Muscle of leg (tissue), 3 donors: ENCODE measurements at regions not wholly inside any gene's neighbourhood (a gene's known extent, or its start where the extent isn't known, plus 50 kb on each side); places are given as distances from the start of the nearest gene placed in this dataset.
A peak's percentile ranks its signal among the peaks of the same experiment; 100 is the strongest.

Experiments
- DNase-seq: peaks from one replicate; pipeline ENCODE4 v3.0.0; 2013
- H3K27ac ChIP-seq: one replicate; pipeline ENCODE4 v1.5.1; 2013; ENCODE audit warnings: mild to moderate bottlenecking, low read length, control low read depth
- H3K27me3 ChIP-seq: one replicate; pipeline ENCODE4 v1.6.1; 2013; ENCODE audit warnings: low read length; ENCODE audit not compliant: control insufficient read depth, insufficient read depth
- H3K36me3 ChIP-seq: one replicate; pipeline ENCODE4 v1.6.1; 2013; ENCODE audit warnings: low read length; ENCODE audit not compliant: control insufficient read depth, insufficient read depth
- H3K4me1 ChIP-seq: one replicate; pipeline ENCODE4 v1.6.1; 2013; ENCODE audit warnings: low read length; ENCODE audit not compliant: control insufficient read depth, insufficient read depth
- H3K4me3 ChIP-seq: one replicate; pipeline ENCODE4 v1.5.1; 2013; ENCODE audit warnings: low read length, control low read depth
- H3K9me3 ChIP-seq: replicated peaks from 2 replicates; pipeline ENCODE4 v1.6.1; 2013; ENCODE audit warnings: low read depth, low read length; ENCODE audit not compliant: control insufficient read depth
- WGBS: methylation state at CpG from one replicate; pipeline ENCODE4 v1.1.5; 2013; ENCODE audit warnings: missing lambda C conversion rate; ENCODE audit not compliant: insufficient coverage; 5-methylcytosine and 5-hydroxymethylcytosine counted together

- DNase-seq: peak; percentile 71
- 35% methylated on average over 4 of the region's 5 CpGs for WGBS
- Histone ChIP-seq H3K9me3 (no peaks in the 10 kb centered on the region), H3K27me3 (no peaks in the 10 kb centered on the region), H3K4me3 (no peak overlapping the region), H3K4me1 (peaks cover 7% of the 10 kb centered on the region), H3K36me3 (no peaks in the 10 kb centered on the region), H3K27ac (peak overlapping the region; percentile 57)
Measured at GRCh38 chr2:173739006-173739405, 226.2 kb downstream of the SP3 start.

GRCh38 chr2:173740639-173741038, 224.5 kb downstream of the SP3 start:
- 100% methylated on average over 1 of the region's 5 CpGs for WGBS
- H3K27ac ChIP-seq: no peak overlapping the region
- H3K4me3 ChIP-seq: no peak overlapping the region
- no peaks in the 10 kb centered on the region for H3K36me3 ChIP-seq
- H3K4me1 ChIP-seq: peaks cover 7% of the 10 kb centered on the region
- no peaks in the 10 kb centered on the region for H3K9me3 ChIP-seq
- no peaks in the 10 kb centered on the region for H3K27me3 ChIP-seq
- no peak for DNase-seq

- no peak overlapping the region for H3K27ac ChIP-seq
- no peak overlapping the region for H3K4me3 ChIP-seq
- DNase-seq: peak; percentile 36
- no peaks in the 10 kb centered on the region for H3K9me3 ChIP-seq
- no peaks in the 10 kb centered on the region for H3K27me3 ChIP-seq
- H3K36me3 ChIP-seq: no peaks in the 10 kb centered on the region
- H3K4me1 ChIP-seq: peaks cover 8% of the 10 kb centered on the region
- 82% methylated on average over 2 of the region's 2 CpGs for WGBS
Measured at GRCh38 chr2:173741759-173742158, 223.4 kb downstream of the SP3 start.

GRCh38 chr2:173747035-173747434, 218.1 kb downstream of the SP3 start:
- Histone ChIP-seq H3K36me3 (no peaks in the 10 kb centered on the region), H3K9me3 (no peaks in the 10 kb centered on the region), H3K4me1 (peaks cover 12% of the 10 kb centered on the region), H3K27ac (no peak overlapping the region), H3K27me3 (no peaks in the 10 kb centered on the region), H3K4me3 (no peak overlapping the region)
- 85% methylated on average over 6 of the region's 6 CpGs for WGBS
- peak; percentile 35 for DNase-seq

GRCh38 chr2:173749315-173749714, 215.9 kb downstream of the SP3 start:
- Histone ChIP-seq H3K27me3 (no peaks in the 10 kb centered on the region), H3K36me3 (no peaks in the 10 kb centered on the region), H3K4me3 (no peak overlapping the region), H3K27ac (no peak overlapping the region), H3K9me3 (no peaks in the 10 kb centered on the region), H3K4me1 (peaks cover 12% of the 10 kb centered on the region)
- DNase-seq: peak; percentile 73
- WGBS: no CpG with 5 or more reads among the region's 2 CpGs

GRCh38 chr2:173750353-173750801, 214.8 kb downstream of the SP3 start:
- Histone ChIP-seq H3K9me3 (no peaks in the 10 kb centered on the region), H3K4me1 (peaks cover 12% of the 10 kb centered on the region), H3K4me3 (no peak overlapping the region), H3K27me3 (no peaks in the 10 kb centered on the region), H3K36me3 (no peaks in the 10 kb centered on the region), H3K27ac (no peak overlapping the region)
- 11% methylated on average over 3 of the region's 7 CpGs for WGBS
- peak; percentile 81 for DNase-seq

GRCh38 chr2:173750831-173751230, 214.3 kb downstream of the SP3 start:
- Histone ChIP-seq H3K27me3 (no peaks in the 10 kb centered on the region), H3K4me1 (peaks cover 12% of the 10 kb centered on the region), H3K4me3 (no peak overlapping the region), H3K36me3 (no peaks in the 10 kb centered on the region), H3K9me3 (no peaks in the 10 kb centered on the region), H3K27ac (no peak overlapping the region)
- DNase-seq: no peak
- 57% methylated on average over 4 of the region's 4 CpGs for WGBS

- Histone ChIP-seq H3K36me3 (no peaks in the 10 kb centered on the region), H3K9me3 (no peaks in the 10 kb centered on the region), H3K27ac (no peak overlapping the region), H3K27me3 (no peaks in the 10 kb centered on the region), H3K4me1 (peaks cover 12% of the 10 kb centered on the region), H3K4me3 (no peak overlapping the region)
- no peak for DNase-seq
- 83% methylated on average over 4 of the region's 9 CpGs for WGBS
Measured at GRCh38 chr2:173751245-173751975, 213.8 kb downstream of the SP3 start.

GRCh38 chr2:173752152-173752551, 213.0 kb downstream of the SP3 start:
- H3K27me3 ChIP-seq: no peaks in the 10 kb centered on the region
- H3K4me3 ChIP-seq: no peak overlapping the region
- no peaks in the 10 kb centered on the region for H3K36me3 ChIP-seq
- H3K9me3 ChIP-seq: no peaks in the 10 kb centered on the region
- H3K4me1 ChIP-seq: peaks cover 10% of the 10 kb centered on the region
- no peak for DNase-seq
- WGBS: no CpG with 5 or more reads among the region's 1 CpG
- no peak overlapping the region for H3K27ac ChIP-seq

GRCh38 chr2:173753441-173753840, 211.7 kb downstream of the SP3 start:
- Histone ChIP-seq H3K9me3 (no peaks in the 10 kb centered on the region), H3K27me3 (no peaks in the 10 kb centered on the region), H3K4me1 (peaks cover 10% of the 10 kb centered on the region), H3K36me3 (no peaks in the 10 kb centered on the region), H3K4me3 (no peak overlapping the region), H3K27ac (no peak overlapping the region)
- DNase-seq: no peak
- WGBS: 67% methylated on average over 1 of the region's 5 CpGs

- Histone ChIP-seq H3K4me1 (peaks cover 10% of the 10 kb centered on the region), H3K36me3 (no peaks in the 10 kb centered on the region), H3K27me3 (no peaks in the 10 kb centered on the region), H3K9me3 (no peaks in the 10 kb centered on the region), H3K27ac (no peak overlapping the region), H3K4me3 (no peak overlapping the region)
- WGBS: 60% methylated on average over 2 of the region's 4 CpGs
- no peak for DNase-seq
Measured at GRCh38 chr2:173754165-173754564, 211.0 kb downstream of the SP3 start.
